Skin of body (tissue), 1 donor: ENCODE measurements at regions not wholly inside any gene's neighbourhood (a gene's known extent, or its start where the extent isn't known, plus 50 kb on each side); places are given as distances from the start of the nearest gene placed in this dataset.
A peak's percentile ranks its signal among the peaks of the same experiment; 100 is the strongest.

Experiments
- DNase-seq: peaks from one replicate; lab custom pipeline; 2025; lab: John Stamatoyannopoulos, UW

- DNase-seq = no peak
Measured at GRCh38 chr9:7305677-7306076, 493.9 kb downstream of the DMAC1 start.

GRCh38 chr9:7304627-7304995 lies 495.0 kb downstream of the DMAC1 start:
- no peak for DNase-seq

GRCh38 chr9:7303907-7304626 lies 495.5 kb downstream of the DMAC1 start:
- peak; percentile 60 for DNase-seq

- DNase-seq = no peak
Measured at GRCh38 chr9:7300484-7300883, 499.1 kb downstream of the DMAC1 start.

- no peak for DNase-seq
Measured at GRCh38 chr9:7298123-7298522, 501.5 kb downstream of the DMAC1 start.

- DNase-seq = no peak
Measured at GRCh38 chr9:7297521-7297920, 502.1 kb downstream of the DMAC1 start.

GRCh38 chr9:7293091-7293490 lies 506.5 kb downstream of the DMAC1 start:
- no peak for DNase-seq

- no peak for DNase-seq
Measured at GRCh38 chr9:7289773-7290172, 509.8 kb downstream of the DMAC1 start.

- no peak for DNase-seq
Measured at GRCh38 chr9:7287986-7288385, 511.6 kb downstream of the DMAC1 start.

- DNase-seq = no peak
Measured at GRCh38 chr9:7287065-7287464, 512.5 kb downstream of the DMAC1 start.

- no peak for DNase-seq
Measured at GRCh38 chr9:7286101-7286500, 513.5 kb downstream of the DMAC1 start.

GRCh38 chr9:7285199-7285598 lies 514.4 kb downstream of the DMAC1 start:
- DNase-seq = no peak

- DNase-seq = no peak
Measured at GRCh38 chr9:7284517-7284916, 515.1 kb downstream of the DMAC1 start.

GRCh38 chr9:7284117-7284516 lies 515.5 kb downstream of the DMAC1 start:
- DNase-seq = no peak

- DNase-seq = no peak
Measured at GRCh38 chr9:7273575-7273974, 515.8 kb downstream of the KDM4C start.

GRCh38 chr9:7266911-7267595 lies 509.3 kb downstream of the KDM4C start:
- no peak for DNase-seq

- no peak for DNase-seq
Measured at GRCh38 chr9:7265181-7265580, 507.4 kb downstream of the KDM4C start.

GRCh38 chr9:7259544-7260241 lies 501.9 kb downstream of the KDM4C start:
- no peak for DNase-seq

- no peak for DNase-seq
Measured at GRCh38 chr9:7258688-7259396, 501.1 kb downstream of the KDM4C start.

- no peak for DNase-seq
Measured at GRCh38 chr9:7246917-7247522, 489.2 kb downstream of the KDM4C start.

- no peak for DNase-seq
Measured at GRCh38 chr9:7245976-7246580, 488.3 kb downstream of the KDM4C start.
